Aorta (tissue), 5 donors: ENCODE measurements at regions not wholly inside any gene's neighbourhood (a gene's known extent, or its start where the extent isn't known, plus 50 kb on each side); places are given as distances from the start of the nearest gene placed in this dataset.
A peak's percentile ranks its signal among the peaks of the same experiment; 100 is the strongest.
"Not testable (repeated sequence)": the region's sequence is repeated elsewhere in the genome, so short reads cannot be mapped to it uniquely, and the experiment has no call there.

ENCODE experiments used
- ATAC-seq: fragments of 200-7000 bp; cut with Tn5 transposase; one replicate; pipeline ENCODE4 v1.9.1; 2022; ENCODE audit warnings: moderate library complexity; ENCODE audit not compliant: low FRiP score
- DNase-seq, 2 donors: peaks; one replicate each; pipeline ENCODE4 v3.0.0-alpha.2; 2020
- H3K27ac ChIP-seq, 2 donors: one replicate each; pipeline ENCODE4 v1.5.1; 2013; ENCODE audit warnings: low read length in 2 of 2, mild to moderate bottlenecking in 2 of 2, moderate library complexity in 2 of 2, control low read depth in 1 of 2, inconsistent platforms in 1 of 2, low read depth in 1 of 2
- H3K27me3 ChIP-seq, 2 donors: one replicate each; pipeline ENCODE4 v1.6.1; 2013; ENCODE audit warnings: control low read depth in 1 of 2, low read length in 1 of 2, mild to moderate bottlenecking in 1 of 2, moderate library complexity in 1 of 2; ENCODE audit not compliant: insufficient read depth in 2 of 2, control insufficient read depth in 1 of 2
- H3K36me3 ChIP-seq, 2 donors: one replicate each; pipeline ENCODE4 v1.6.1; 2013; ENCODE audit warnings: control low read depth in 1 of 2, low read length in 1 of 2, mild to moderate bottlenecking in 1 of 2; ENCODE audit not compliant: insufficient read depth in 2 of 2, control insufficient read depth in 1 of 2
- H3K4me1 ChIP-seq, 2 donors: one replicate each; pipeline ENCODE4 v1.6.1; 2013; ENCODE audit warnings: low read length in 2 of 2, control low read depth in 1 of 2, mild to moderate bottlenecking in 1 of 2, moderate library complexity in 1 of 2; ENCODE audit not compliant: insufficient read depth in 2 of 2, control insufficient read depth in 1 of 2
- H3K4me3 ChIP-seq, 2 donors: one replicate each; pipeline ENCODE4 v1.5.1; 2013; ENCODE audit warnings: low read length in 2 of 2, control low read depth in 1 of 2, mild to moderate bottlenecking in 1 of 2
- H3K9me3 ChIP-seq: one replicate; pipeline ENCODE4 v1.6.1; 2013; ENCODE audit warnings: mild to moderate bottlenecking, low read length; ENCODE audit not compliant: control insufficient read depth
- WGBS, 2 donors: extraction: QIAGEN DNeasy Blood & Tissue Kit; methylation state at CpG; one replicate each; pipeline ENCODE4 v1.1.7; 2013; 5-methylcytosine and 5-hydroxymethylcytosine counted together
- intact Hi-C, 2 donors: fragments of 100-400 bp; cut with DNase I; formaldehyde crosslinking; loops; one replicate each; pipeline versions ENCODE4 v1.14.2 to v1.15.0; 2022
- donor health status: healthy with polysubstance abuse.
- donor health status: Bipolar disorder and iron deficiency.
- donor health status: DM: no; HTN: no; CAD: no.
- donor health status: DM: no; HTN: no; CAD: no.
- donor health status: DM: yes; HTN: yes; CAD: no.

DNA sequence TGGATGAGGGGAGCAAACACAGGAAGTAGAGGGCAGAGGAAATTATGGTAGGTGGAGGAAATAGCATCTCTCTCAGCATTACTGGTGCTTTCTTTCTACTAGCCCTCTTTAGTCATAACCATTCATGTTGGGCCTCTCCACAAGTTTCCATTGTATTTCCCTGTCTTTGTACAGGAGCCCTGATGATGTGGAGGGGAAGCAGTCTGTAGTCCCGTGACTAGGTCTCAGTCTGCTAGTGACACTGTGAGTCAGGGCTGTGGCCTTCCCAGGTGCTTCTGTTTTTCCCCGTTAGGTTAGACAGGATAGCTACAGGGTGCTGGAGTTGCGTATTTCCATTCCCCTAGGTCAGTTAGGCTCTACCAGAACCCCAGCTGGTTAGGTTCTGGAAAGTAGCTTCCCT is 82.9 kb upstream of the NAMPT start:
- no peak for ATAC-seq
- H3K4me3 ChIP-seq: no peak overlapping the region
- H3K4me1 ChIP-seq: no peaks in the 10 kb centered on the region
- no peaks in the 10 kb centered on the region for H3K27me3 ChIP-seq
- no peaks in the 10 kb centered on the region for H3K9me3 ChIP-seq
- intact Hi-C loops: no loop called here
- no peak for DNase-seq
- WGBS, 2 donors: 89 to 92% methylated on average over 3 of the region's 3 CpGs
- H3K27ac ChIP-seq: no peak overlapping the region
- no peaks in the 10 kb centered on the region for H3K36me3 ChIP-seq

GRCh38 chr7:106367018-106367420 is 82.2 kb upstream of the NAMPT start:
- DNase-seq (no peak), ATAC-seq (peak; percentile 70)
- H3K4me3 ChIP-seq: no peak overlapping the region
- 60 to 68% methylated on average over 3 of the region's 3 CpGs for WGBS, 2 donors
- H3K27ac ChIP-seq: no peak overlapping the region
- H3K36me3 ChIP-seq: no peaks in the 10 kb centered on the region
- H3K9me3 ChIP-seq: no peaks in the 10 kb centered on the region
- H3K27me3 ChIP-seq: no peaks in the 10 kb centered on the region
- no peaks in the 10 kb centered on the region for H3K4me1 ChIP-seq
- intact Hi-C loops: no loop called here

- no peak overlapping the region for H3K4me3 ChIP-seq
- WGBS, 2 donors: 60 to 68% methylated on average over 3 of the region's 3 CpGs
- H3K4me1 ChIP-seq: no peaks in the 10 kb centered on the region
- H3K27me3 ChIP-seq: no peaks in the 10 kb centered on the region
- DNase-seq: no peak
- intact Hi-C loops: no loop called here
- peak; percentile 46 for ATAC-seq
- no peaks in the 10 kb centered on the region for H3K36me3 ChIP-seq
- no peaks in the 10 kb centered on the region for H3K9me3 ChIP-seq
- H3K27ac ChIP-seq: no peak overlapping the region
Observed at GRCh38 chr7:106365252-106366005, 80.6 kb upstream of the NAMPT start.

- 69 to 77% methylated on average over 2 of the region's 2 CpGs for WGBS, 2 donors
- intact Hi-C loops, ATAC-seq, H3K4me3 ChIP-seq, H3K4me1 ChIP-seq, H3K9me3 ChIP-seq, DNase-seq, H3K27me3 ChIP-seq, H3K27ac ChIP-seq, H3K36me3 ChIP-seq: not testable (repeated sequence)
Observed at GRCh38 chr7:106362507-106362906, 77.7 kb upstream of the NAMPT start.

- Histone ChIP-seq H3K27me3 (no peaks in the 10 kb centered on the region), H3K27ac (no peak overlapping the region), H3K4me3 (no peak overlapping the region), H3K4me1 (peaks cover 0 to 6% of the 10 kb centered on the region in 2 donors), H3K9me3 (no peaks in the 10 kb centered on the region), H3K36me3 (no peaks in the 10 kb centered on the region)
- intact Hi-C loops: no loop called here
- 21 to 53% methylated on average over 2 of the region's 2 CpGs for WGBS, 2 donors
- DNase-seq (no peak), ATAC-seq (peak; percentile 76)
Observed at GRCh38 chr7:106358103-106358663, 73.4 kb upstream of the NAMPT start.

DNA sequence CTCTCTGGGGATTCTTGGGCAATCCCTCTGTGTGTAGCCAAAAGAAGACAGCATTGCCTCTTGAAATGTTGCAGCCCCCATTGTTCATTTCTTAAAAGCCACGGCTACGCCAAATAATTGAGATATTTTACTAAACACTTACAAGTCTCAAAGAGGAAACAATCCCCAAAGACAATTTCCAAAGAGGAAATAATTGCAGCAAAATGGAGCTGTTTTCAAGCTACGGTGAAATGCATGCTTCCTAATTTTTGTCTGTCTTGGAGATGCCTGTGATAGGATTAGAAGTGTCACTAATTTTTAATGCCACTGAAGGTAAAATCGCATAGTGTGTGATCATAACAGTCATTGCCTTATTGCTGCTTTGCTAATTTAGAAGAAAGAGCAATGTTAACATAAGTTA is 72.9 kb upstream of the NAMPT start:
- no peak for ATAC-seq
- Histone ChIP-seq H3K9me3 (no peaks in the 10 kb centered on the region), H3K27me3 (no peaks in the 10 kb centered on the region), H3K4me1 (peaks cover 0 to 6% of the 10 kb centered on the region in 2 donors), H3K27ac (no peak overlapping the region), H3K4me3 (no peak overlapping the region), H3K36me3 (no peaks in the 10 kb centered on the region)
- 74 to 77% methylated on average over 4 of the region's 4 CpGs for WGBS, 2 donors
- DNase-seq: no peak
- intact Hi-C loops: no loop called here

DNA sequence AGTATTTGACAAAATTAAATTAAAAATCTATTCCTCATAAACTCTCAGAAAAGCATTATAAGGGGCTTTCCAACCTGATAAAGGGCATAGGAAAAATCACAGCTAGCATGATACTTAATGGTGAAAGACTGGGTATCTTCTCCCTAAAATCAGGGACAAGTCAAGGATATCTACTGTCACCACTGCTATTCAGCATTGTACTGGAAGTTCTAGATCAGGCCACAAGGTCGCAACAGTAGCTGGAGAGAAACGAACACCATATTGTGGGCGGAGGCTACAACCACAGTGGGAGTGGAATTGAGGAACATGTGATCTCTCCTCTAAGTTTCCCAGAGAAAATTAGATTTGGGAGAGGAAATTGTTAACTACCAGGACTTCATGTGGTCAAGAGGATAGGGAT is 70.0 kb upstream of the NAMPT start:
- H3K9me3 ChIP-seq: no peaks in the 10 kb centered on the region
- peaks cover 0 to 6% of the 10 kb centered on the region in 2 donors for H3K4me1 ChIP-seq
- intact Hi-C loops: no loop called here
- H3K4me3 ChIP-seq: no peak overlapping the region
- no peaks in the 10 kb centered on the region for H3K27me3 ChIP-seq
- H3K36me3 ChIP-seq: no peaks in the 10 kb centered on the region
- 84 to 85% methylated on average over 3 of the region's 3 CpGs for WGBS, 2 donors
- ATAC-seq: no peak
- no peak for DNase-seq
- no peak overlapping the region for H3K27ac ChIP-seq

- WGBS, 2 donors: 39 to 100% methylated on average over 1 of the region's 1 CpG
- no peak for ATAC-seq
- intact Hi-C loops: no loop called here
Observed at GRCh38 chr7:106353944-106354343, 69.2 kb upstream of the NAMPT start.

DNA sequence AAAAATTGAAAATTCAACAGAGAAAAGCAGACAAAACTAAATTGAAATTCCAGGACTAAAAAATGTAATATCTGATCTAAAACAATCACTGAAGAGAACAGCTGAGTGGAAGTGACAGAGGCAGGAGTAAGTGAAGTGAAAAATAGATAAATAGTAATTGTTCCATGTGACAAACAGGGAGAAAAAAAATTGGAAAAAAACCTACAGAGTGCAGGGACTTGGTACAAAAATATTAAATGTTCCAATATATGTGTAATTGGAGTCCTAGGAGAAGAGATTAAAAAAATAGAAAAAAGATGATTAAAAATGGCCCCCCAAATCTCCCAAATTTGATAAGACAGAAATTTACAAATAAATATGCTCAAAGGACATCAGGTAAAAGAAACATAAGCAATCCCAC is 63.4 kb upstream of the NAMPT start:
- no peak for DNase-seq
- Histone ChIP-seq H3K4me3 (no peak overlapping the region), H3K27me3 (no peaks in the 10 kb centered on the region)

More at GRCh38 chr7:106353944-106354343, 69.2 kb upstream of the NAMPT start:
- Histone ChIP-seq H3K36me3 (no peaks in the 10 kb centered on the region), H3K27ac (no peak overlapping the region), H3K27me3 (no peaks in the 10 kb centered on the region), H3K4me3 (no peak overlapping the region), H3K4me1 (peaks cover 0 to 6% of the 10 kb centered on the region in 2 donors), H3K9me3 (no peaks in the 10 kb centered on the region)
- no peak for DNase-seq

More for the DNA sequence above, 63.4 kb upstream of the NAMPT start:
- peaks cover 2% of the 10 kb centered on the region for H3K9me3 ChIP-seq
- intact Hi-C loops: no loop called here
- no peaks in the 10 kb centered on the region for H3K4me1 ChIP-seq
- H3K27ac ChIP-seq: no peak overlapping the region
- ATAC-seq: no peak
- H3K36me3 ChIP-seq: no peaks in the 10 kb centered on the region
